K562 (cell line): ENCODE measurements at regions not wholly inside any gene's neighbourhood (a gene's known extent, or its start where the extent isn't known, plus 50 kb on each side); places are given as distances from the start of the nearest gene placed in this dataset.
"Not testable (repeated sequence)": the region's sequence is repeated elsewhere in the genome, so short reads cannot be mapped to it uniquely, and the experiment has no call there.

Source experiments
- ATAC-seq: fragments of 200-7000 bp; cut with Tn5 transposase; 3 replicates; pipeline ENCODE4 v1.9.1; 2020; ENCODE audit warnings: moderate library complexity
- BruUV-seq: library from RNA; stranded (reverse); fragments of 400-500 nt; replicated peaks from 2 replicates; lab custom pipeline; 2021; lab: Mats Ljungman, UMichigan
- CTCF ChIA-PET: fragments of 300-600 bp; formaldehyde crosslinking; extraction: SDS; loops from one replicate; lab custom pipeline; 2021; ENCODE audit warnings: low intra/inter-chr PET ratio; lab: Yijun Ruan, JAX
- POLR2A ChIA-PET: fragments of 300-600, 350-650 bp; sonication (Branson Sonifier 250); formaldehyde crosslinking; extraction: SDS; loops from one replicate; lab custom pipeline; 2021; ENCODE audit warnings: antibody characterized with exemption, inconsistent platforms; lab: Yijun Ruan, JAX
- DNase-seq, 4 experiments: peaks; one replicate each; pipeline versions ENCODE4 v3.0.0 to v3.0.0-alpha.2; 2011 to 2018; ENCODE audit warnings: low spot score in 3 of 4, mixed read lengths in 3 of 4; ENCODE audit errors: extremely low read depth in 1 of 4
- FAIRE-seq: peaks from 2 replicates; lab custom pipeline; 2011; peaks lifted over from hg19 to GRCh38; lab: Jason Lieb, UNC
- H2AFZ ChIP-seq: 2 replicates; pipeline ENCODE4 v1.6.0; 2011; ENCODE audit warnings: low read depth, low read length, control low read depth, inconsistent platforms
- H3K27ac ChIP-seq: fragments of 200-600 bp; 3 replicates; pipeline ENCODE4 v1.8.0; 2011; ENCODE audit warnings: low read depth, mild to moderate bottlenecking, control low read depth, inconsistent platforms, low read length, moderate library complexity, mixed read lengths; ENCODE audit errors: extremely low read depth
- H3K27me3 ChIP-seq, 2 experiments: fragments of 300-600 bp in 1 of 2; 2 replicates in 1 of 2; 3 replicates in 1 of 2; pipeline versions ENCODE4 v1.6.0 to v1.8.0; 2011; ENCODE audit warnings: inconsistent platforms in 2 of 2, low read length in 2 of 2, mild to moderate bottlenecking in 1 of 2, mixed read lengths in 1 of 2, moderate library complexity in 1 of 2; ENCODE audit not compliant: control insufficient read depth in 2 of 2, insufficient read depth in 2 of 2
- H3K36me3 ChIP-seq: fragments of 300-600 bp; 3 replicates; pipeline ENCODE4 v1.8.0; 2011; ENCODE audit warnings: mild to moderate bottlenecking, low read length, inconsistent platforms; ENCODE audit not compliant: control insufficient read depth, insufficient read depth
- H3K4me1 ChIP-seq, 2 experiments: fragments of 200-600 bp in 1 of 2; replicated peaks in 1 of 2; 2 replicates in 1 of 2; 3 replicates in 1 of 2; pipeline versions ENCODE4 v1.5.1 to v1.8.0; 2011; ENCODE audit warnings: inconsistent platforms in 2 of 2, low read length in 2 of 2, mild to moderate bottlenecking in 1 of 2, mixed read lengths in 1 of 2, moderate library complexity in 1 of 2; ENCODE audit not compliant: control insufficient read depth in 2 of 2, insufficient read depth in 2 of 2
- H3K4me2 ChIP-seq: 2 replicates; pipeline ENCODE4 v1.6.1; 2011; ENCODE audit warnings: low read length, control low read depth, inconsistent platforms, mixed read lengths; ENCODE audit not compliant: insufficient read depth
- H3K4me3 ChIP-seq: fragments of 200-600 bp; sonication (generic), shearing (Covaris generic); 2 replicates; pipeline ENCODE4 v1.5.1; 2016; ENCODE audit warnings: control low read depth, inconsistent platforms
- H3K79me2 ChIP-seq: fragments of 200-600 bp; 3 replicates; pipeline ENCODE4 v1.8.0; 2011; ENCODE audit warnings: low read length, inconsistent platforms; ENCODE audit not compliant: control insufficient read depth, insufficient read depth
- H3K9ac ChIP-seq, 2 experiments: 2 replicates each; pipeline versions ENCODE4 v1.6.0 to v1.6.1; 2011; ENCODE audit warnings: low read depth in 2 of 2, low read length in 2 of 2, control low read depth in 1 of 2, inconsistent platforms in 1 of 2, mild to moderate bottlenecking in 1 of 2, mixed read lengths in 1 of 2; ENCODE audit not compliant: insufficient read depth in 1 of 2
- H3K9me1 ChIP-seq: one replicate; pipeline ENCODE4 v1.6.0; 2011; ENCODE audit warnings: inconsistent platforms, mild to moderate bottlenecking, low read length, moderate library complexity; ENCODE audit not compliant: control insufficient read depth, insufficient read depth
- H3K9me3 ChIP-seq: replicated peaks from 2 replicates; pipeline ENCODE4 v1.5.1; 2011; ENCODE audit warnings: low read depth, low read length, inconsistent platforms; ENCODE audit not compliant: control insufficient read depth, insufficient read depth
- H4K20me1 ChIP-seq: replicated peaks from 2 replicates; pipeline ENCODE4 v1.6.1; 2011; ENCODE audit warnings: low read length, inconsistent platforms, mixed read lengths; ENCODE audit not compliant: control insufficient read depth, insufficient read depth
- ATF7 ChIP-seq: fragments of 450-650 bp; IDR thresholded peaks from 2 replicates; pipeline ENCODE4 v1.7.1; 2014; ENCODE audit warnings: mild to moderate bottlenecking, moderate library complexity
- CTBP1 ChIP-seq: fragments of 450-650 bp; IDR thresholded peaks from 2 replicates; pipeline ENCODE4 v1.6.1; 2016; ENCODE audit warnings: borderline replicate concordance
- KLF16 ChIP-seq: IDR thresholded peaks from 2 replicates; pipeline ENCODE4 v1.6.1; 2016; ENCODE audit warnings: antibody characterized with exemption
- MYNN ChIP-seq, 2 experiments: sonication (generic); formaldehyde crosslinking in 1 of 2; IDR thresholded peaks; 2 replicates each; pipeline versions ENCODE4 v1.5.0 to v1.6.1; 2016 to 2020; ENCODE audit warnings: antibody characterized with exemption in 1 of 2, missing genetic modification reagents in 1 of 2
- POLR2A ChIP-seq: fragments of 450-650 bp; conservative IDR thresholded peaks from 2 replicates; pipeline ENCODE4 v1.6.1; 2016
- SMC3 ChIP-seq: conservative IDR thresholded peaks from 2 replicates; pipeline ENCODE4 v1.6.1; 2011; ENCODE audit warnings: low read depth, low read length, improper control_type of control experiment; ENCODE audit not compliant: insufficient read depth
- STAG1 ChIP-seq: sonication (generic); formaldehyde crosslinking; IDR thresholded peaks from 2 replicates; pipeline ENCODE4 v1.5.0; 2020; ENCODE audit warnings: missing genetic modification reagents, borderline replicate concordance
- YY1 ChIP-seq, 3 experiments: IDR thresholded peaks; 2 replicates each; pipeline ENCODE4 v1.6.1; 2011; ENCODE audit warnings: low read length in 2 of 3, mild to moderate bottlenecking in 2 of 3, moderate library complexity in 2 of 3, borderline replicate concordance in 1 of 3, control low read depth in 1 of 3, low read depth in 1 of 3; ENCODE audit not compliant: insufficient read depth in 3 of 3, insufficient replicate concordance in 2 of 3, control insufficient read depth in 1 of 3, insufficient read length in 1 of 3; ENCODE audit errors: extremely low read depth in 1 of 3
- WGBS: fragments of 100-300 bp; shearing (Covaris generic); methylation state at CpG from one replicate; pipeline ENCODE4 v1.1.6; 2016; ENCODE audit warnings: low coverage, mixed read lengths; ENCODE audit not compliant: insufficient coverage; ENCODE audit errors: missing lambda C conversion rate; 5-methylcytosine and 5-hydroxymethylcytosine counted together
- in situ Hi-C: fragments of 300-500 bp; cut with MboI; formaldehyde crosslinking; loops from 4 replicates; pipeline ENCODE4 v1.15.0; 2018; ENCODE audit warnings: inconsistent platforms, mixed read lengths
- intact Hi-C: fragments of 100-400 bp; cut with micrococcal nuclease; formaldehyde crosslinking; loops from 2 replicates; pipeline ENCODE4 v1.14.2; 2022
- TF ChIP-seq, protein P1 (sequence below): IDR thresholded peaks from 2 replicates; pipeline ENCODE4 v1.6.1; 2011; ENCODE audit warnings: borderline replicate concordance, low read depth, mild to moderate bottlenecking, moderate library complexity, low read length; ENCODE audit not compliant: insufficient read depth, poor library complexity, severe bottlenecking

DNA sequence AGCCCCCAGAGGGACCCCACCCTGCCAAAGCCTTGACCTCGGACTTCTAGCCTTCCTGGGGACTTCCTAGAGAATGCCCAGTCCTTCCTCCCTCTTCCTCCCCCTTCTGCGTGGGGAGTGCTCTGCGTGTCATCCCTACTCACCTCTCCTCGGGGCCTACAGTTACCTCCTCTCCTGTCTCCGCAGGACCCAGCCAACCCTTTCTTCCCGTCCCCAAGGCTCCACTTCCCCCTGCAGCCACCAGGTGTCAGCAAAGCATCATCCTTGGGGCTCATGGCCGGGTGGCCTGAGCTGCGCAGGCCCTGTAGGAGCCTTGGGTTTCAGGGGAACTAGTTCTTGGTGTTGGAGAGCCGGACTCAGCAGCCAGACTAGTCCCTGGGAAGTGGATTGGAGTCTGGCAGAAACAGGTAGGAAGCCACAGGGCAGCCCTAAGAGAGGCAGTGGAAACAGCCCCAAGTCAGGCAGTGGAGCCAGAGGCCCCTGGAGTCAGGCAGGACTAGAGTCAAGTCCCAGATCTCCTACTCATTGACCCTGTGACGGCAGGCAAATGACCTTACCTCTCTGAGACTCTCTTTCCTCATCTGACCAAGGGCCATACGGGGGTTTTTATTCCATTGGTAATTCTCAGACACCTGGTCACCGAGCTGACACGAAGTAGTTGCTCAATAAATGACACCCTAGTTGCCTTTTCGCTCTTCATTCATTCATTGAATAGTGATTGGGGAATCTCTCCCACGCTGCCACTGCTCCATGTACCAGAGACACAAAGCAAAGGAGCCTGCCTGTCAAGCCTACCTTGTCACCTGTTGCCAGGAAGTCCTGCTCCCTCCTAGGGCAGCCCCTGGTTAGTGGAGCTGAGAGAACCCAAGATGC is 101.8 kb upstream of the GRK3 start:
- peak; percentile 72 to 80 (median 76) for DNase-seq
- in situ Hi-C loops = loop anchor here (10.0 kb wide), 1 partner anchor 242 kb away; no protein-coding TSS in a partner anchor
- H2AFZ ChIP-seq; H4K20me1 ChIP-seq; H3K9ac ChIP-seq; H3K9me3 ChIP-seq; H3K9me1 ChIP-seq; H3K27ac ChIP-seq; H3K4me1 ChIP-seq; H3K79me2 ChIP-seq; H3K4me2 ChIP-seq; H3K27me3 ChIP-seq; BruUV-seq; H3K4me3 ChIP-seq; TF ChIP-seq MYNN (CRISPR knock-in tag; IDR thresholded peaks at IDR 0.05): not testable (repeated sequence)
- ATAC-seq = peak; percentile 100
- FAIRE-seq = peak; percentile 88
- peaks cover 19% of the 10 kb centered on the region; the same call in 1 of the 3 replicates for H3K36me3 ChIP-seq
- POLR2A ChIA-PET = interaction anchor here (0.8 kb wide), 1 partner anchor 9 kb away, joined by 3 read pairs; no protein-coding TSS in a partner anchor
- CTCF ChIA-PET = interaction anchor here (1.4 to 1.5 kb wide), 2 partner anchors 240 to 310 kb away, joined by 14 to 17 read pairs; no protein-coding TSS in a partner anchor
- intact Hi-C loops = loop anchor here (2.0 kb wide), 2 partner anchors 240 to 310 kb away; no protein-coding TSS in a partner anchor
- WGBS = 39% methylated on average over 11 of the region's 15 CpGs
- peak; percentile 26; the same call in 1 of the 2 replicates for TF ChIP-seq CTBP1
- peak; percentile 93 for TF ChIP-seq SMC3
- peak in 1 of 3 experiments; percentile 27 for TF ChIP-seq YY1 (IDR thresholded peaks at IDR 0.05; ENCODE audit: borderline replicate concordance in 1 of 3, control insufficient read depth in 1 of 3, extremely low read depth in 1 of 3, insufficient read depth in 3 of 3, insufficient read length in 1 of 3, insufficient replicate concordance in 2 of 3, low read depth in 1 of 3, low read length in 2 of 3)
- peak; percentile 97 for TF ChIP-seq STAG1 (CRISPR knock-in tag)
- TF ChIP-seq MYNN (IDR thresholded peaks at IDR 0.05) = 0 out of 2 replicates have a peak, but pooled peaks have one; percentile 38
- TF ChIP-seq ATF7 = 0 out of 2 replicates have a peak, but pooled peaks have one; percentile 18
- peak; percentile 41 for TF ChIP-seq POLR2A
- 0 out of 2 replicates have a peak, but pooled peaks have one; percentile 22 for TF ChIP-seq KLF16
- TF ChIP-seq, protein P1, sequence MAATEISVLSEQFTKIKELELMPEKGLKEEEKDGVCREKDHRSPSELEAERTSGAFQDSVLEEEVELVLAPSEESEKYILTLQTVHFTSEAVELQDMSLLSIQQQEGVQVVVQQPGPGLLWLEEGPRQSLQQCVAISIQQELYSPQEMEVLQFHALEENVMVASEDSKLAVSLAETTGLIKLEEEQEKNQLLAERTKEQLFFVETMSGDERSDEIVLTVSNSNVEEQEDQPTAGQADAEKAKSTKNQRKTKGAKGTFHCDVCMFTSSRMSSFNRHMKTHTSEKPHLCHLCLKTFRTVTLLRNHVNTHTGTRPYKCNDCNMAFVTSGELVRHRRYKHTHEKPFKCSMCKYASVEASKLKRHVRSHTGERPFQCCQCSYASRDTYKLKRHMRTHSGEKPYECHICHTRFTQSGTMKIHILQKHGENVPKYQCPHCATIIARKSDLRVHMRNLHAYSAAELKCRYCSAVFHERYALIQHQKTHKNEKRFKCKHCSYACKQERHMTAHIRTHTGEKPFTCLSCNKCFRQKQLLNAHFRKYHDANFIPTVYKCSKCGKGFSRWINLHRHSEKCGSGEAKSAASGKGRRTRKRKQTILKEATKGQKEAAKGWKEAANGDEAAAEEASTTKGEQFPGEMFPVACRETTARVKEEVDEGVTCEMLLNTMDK = peak; percentile 39
